Common myeloid progenitor, CD34-positive (primary cell): ENCODE measurements at regions not wholly inside any gene's neighbourhood (a gene's known extent, or its start where the extent isn't known, plus 50 kb on each side); places are given as distances from the start of the nearest gene placed in this dataset.
"Not testable (repeated sequence)": the region's sequence is repeated elsewhere in the genome, so short reads cannot be mapped to it uniquely, and the experiment has no call there.

Source experiments
- CTCF ChIA-PET: fragments of 350-600 bp; sonication (Branson Sonifier 250); formaldehyde crosslinking; loops from one replicate; lab custom pipeline; 2021; ENCODE audit warnings: antibody characterized with exemption; lab: Charles Lee
- POLR2A ChIA-PET: fragments of 350-600 bp; sonication (Branson Sonifier 250); formaldehyde crosslinking; loops from one replicate; lab custom pipeline; 2021; ENCODE audit warnings: antibody characterized with exemption; lab: Charles Lee
- DNase-seq, 3 donors: peaks; one replicate each; pipeline versions ENCODE4 v3.0.0 to v3.0.0-alpha.2; 2013
- H3K27ac ChIP-seq, 2 experiments: 1 replicate in 1 of 2; 2 replicates in 1 of 2; pipeline ENCODE4 v1.7.0; 2013; ENCODE audit warnings: inconsistent platforms in 2 of 2, low read length in 2 of 2, mild to moderate bottlenecking in 2 of 2, low read depth in 1 of 2, moderate library complexity in 1 of 2; ENCODE audit not compliant: severe bottlenecking in 2 of 2, insufficient read depth in 1 of 2, poor library complexity in 1 of 2
- H3K27me3 ChIP-seq, 5 experiments: replicated peaks in 2 of 5; 1 replicate in 3 of 5; 2 replicates in 2 of 5; pipeline versions ENCODE4 v1.6.1 to v1.7.0; 2013; ENCODE audit warnings: low read length in 4 of 5, mild to moderate bottlenecking in 2 of 5, moderate library complexity in 2 of 5, inconsistent platforms in 1 of 5; ENCODE audit not compliant: insufficient read depth in 5 of 5, control insufficient read depth in 4 of 5
- H3K36me3 ChIP-seq, 4 experiments: 1 replicate in 2 of 4; 2 replicates in 2 of 4; pipeline versions ENCODE4 v1.6.1 to v1.7.0; 2013; ENCODE audit warnings: low read length in 3 of 4, control low read depth in 1 of 4, mild to moderate bottlenecking in 1 of 4; ENCODE audit not compliant: control insufficient read depth in 4 of 4, insufficient read depth in 4 of 4
- H3K4me1 ChIP-seq, 4 experiments: 1 replicate in 3 of 4; 2 replicates in 1 of 4; pipeline versions ENCODE4 v1.6.1 to v1.7.1; 2013; ENCODE audit warnings: low read length in 3 of 4, mild to moderate bottlenecking in 3 of 4, control low read depth in 1 of 4, inconsistent platforms in 1 of 4, moderate library complexity in 1 of 4; ENCODE audit not compliant: control insufficient read depth in 4 of 4, insufficient read depth in 4 of 4; ENCODE audit errors: control extremely low read depth in 1 of 4
- H3K4me3 ChIP-seq, 7 experiments: 1 replicate in 4 of 7; 2 replicates in 3 of 7; pipeline versions ENCODE4 v1.5.1 to v1.7.0; 2013; ENCODE audit warnings: mild to moderate bottlenecking in 7 of 7, low read length in 6 of 7, moderate library complexity in 6 of 7, inconsistent platforms in 2 of 7, low read depth in 2 of 7, control low read depth in 1 of 7; ENCODE audit not compliant: insufficient read depth in 4 of 7, control insufficient read depth in 1 of 7; ENCODE audit errors: extremely low read depth in 1 of 7
- H3K9me3 ChIP-seq, 5 experiments: 1 replicate in 4 of 5; 2 replicates in 1 of 5; pipeline versions ENCODE4 v1.6.1 to v1.7.1; 2013; ENCODE audit warnings: low read length in 4 of 5, mild to moderate bottlenecking in 2 of 5, inconsistent platforms in 1 of 5, low read depth in 1 of 5, moderate library complexity in 1 of 5; ENCODE audit not compliant: control insufficient read depth in 4 of 5, insufficient read depth in 2 of 5; ENCODE audit errors: control extremely low read depth in 1 of 5
- WGBS: methylation state at CpG from one replicate; pipeline ENCODE4 v1.1.5; 2013; ENCODE audit not compliant: insufficient coverage; 5-methylcytosine and 5-hydroxymethylcytosine counted together

GRCh38 chr20:6693808-6694198, 73.7 kb upstream of the BMP2 start:
- CTCF ChIA-PET, H3K4me3 ChIP-seq, H3K27ac ChIP-seq, POLR2A ChIA-PET, H3K9me3 ChIP-seq, H3K36me3 ChIP-seq, H3K4me1 ChIP-seq, DNase-seq: not testable (repeated sequence)
- WGBS, result 100% methylated on average over 3 of the region's 3 CpGs
- H3K27me3 ChIP-seq, result peaks cover 0 to 47% (median 9%) of the 10 kb centered on the region in 5 experiments

- no peak for DNase-seq
- WGBS, result 95% methylated on average over 7 of the region's 7 CpGs
- Histone ChIP-seq H3K27me3 (peaks cover 0 to 44% (median 9%) of the 10 kb centered on the region in 5 experiments), H3K36me3 (no peaks in the 10 kb centered on the region), H3K4me1 (no peaks in the 10 kb centered on the region), H3K9me3 (no peaks in the 10 kb centered on the region), H3K27ac (no peak overlapping the region), H3K4me3 (no peak overlapping the region)
- POLR2A ChIA-PET, result no interaction called here
- CTCF ChIA-PET, result interaction anchor here (0.8 to 1.2 kb wide), 3 partner anchors 12 to 27 kb away, joined by 3 to 4 read pairs (median 3); no protein-coding TSS in a partner anchor
These were observed 74.2 kb upstream of the BMP2 start for GRCh38 chr20:6693178-6693807.

DNA sequence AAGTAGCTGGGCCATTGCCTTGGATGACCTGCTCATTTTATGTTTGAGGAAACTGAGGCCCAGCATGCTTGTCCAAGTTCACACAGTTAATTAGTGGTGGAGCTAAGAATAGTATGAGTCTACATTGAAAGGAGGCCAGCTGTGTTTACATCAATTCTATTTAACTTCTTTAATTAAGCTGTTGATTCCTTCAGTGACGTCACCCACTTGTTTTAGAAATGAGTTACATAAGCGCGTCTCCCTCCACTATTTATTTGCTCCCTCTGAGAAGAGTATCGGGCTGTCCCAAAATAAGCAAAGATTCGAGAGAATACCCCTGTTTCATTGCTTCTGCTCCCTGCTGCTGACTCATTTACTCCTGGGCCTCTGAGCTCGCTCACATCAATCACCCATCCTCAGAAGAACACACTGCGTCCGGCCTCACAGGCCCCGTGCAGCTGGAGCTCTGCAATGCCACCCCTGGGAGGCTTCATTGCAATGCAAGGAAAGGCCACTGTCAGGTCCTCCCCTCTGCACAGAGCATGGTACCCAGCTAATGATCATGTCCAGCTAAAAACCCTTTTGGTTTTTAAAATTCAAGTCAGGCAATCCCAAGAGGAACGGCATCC, 74.8 kb upstream of the BMP2 start:
- POLR2A ChIA-PET, result no interaction called here
- H3K9me3 ChIP-seq, result no peaks in the 10 kb centered on the region
- peaks cover 0 to 40% (median 9%) of the 10 kb centered on the region in 5 experiments for H3K27me3 ChIP-seq
- 87% methylated on average over 10 of the region's 10 CpGs for WGBS
- H3K27ac ChIP-seq, result no peak overlapping the region
- H3K36me3 ChIP-seq, result no peaks in the 10 kb centered on the region
- CTCF ChIA-PET, result interaction anchor here (0.8 to 1.2 kb wide), 4 partner anchors 12 to 26 kb away, joined by 3 to 4 read pairs (median 3); no protein-coding TSS in a partner anchor
- H3K4me1 ChIP-seq, result no peaks in the 10 kb centered on the region
- no peak overlapping the region for H3K4me3 ChIP-seq
- no peak for DNase-seq

DNA sequence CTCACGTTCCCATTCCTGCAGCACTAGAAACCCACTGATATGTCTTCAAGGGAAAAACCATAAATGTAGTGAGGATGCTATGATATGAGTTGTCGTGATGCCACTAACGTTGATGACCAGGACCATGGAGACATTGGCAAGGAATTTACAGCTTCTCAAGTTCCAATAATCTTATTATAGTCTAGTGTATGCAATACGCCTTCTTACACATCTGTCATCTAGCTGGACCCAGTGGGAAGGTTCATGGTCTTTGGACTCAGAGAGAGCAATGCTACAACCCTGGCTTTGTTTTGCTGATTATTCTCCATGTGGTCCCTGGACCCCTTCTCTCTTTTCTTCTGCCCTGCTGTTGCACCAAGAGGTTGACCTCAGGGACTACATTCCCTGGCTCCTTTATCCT, 76.0 kb upstream of the BMP2 start:
- H3K9me3 ChIP-seq, result no peaks in the 10 kb centered on the region
- no CpG with 5 or more reads among the region's 4 CpGs for WGBS
- ChIA-PET POLR2A (no interaction called here), CTCF (interaction anchor here (1.0 kb wide), 1 partner anchor 14 kb away, joined by 3 read pairs; no protein-coding TSS in a partner anchor)
- no peak for DNase-seq
- H3K27ac ChIP-seq, result no peak overlapping the region
- no peaks in the 10 kb centered on the region for H3K4me1 ChIP-seq
- H3K4me3 ChIP-seq, result no peak overlapping the region
- H3K36me3 ChIP-seq, result no peaks in the 10 kb centered on the region
- H3K27me3 ChIP-seq, result peaks cover 0 to 38% (median 6%) of the 10 kb centered on the region in 5 experiments

DNA sequence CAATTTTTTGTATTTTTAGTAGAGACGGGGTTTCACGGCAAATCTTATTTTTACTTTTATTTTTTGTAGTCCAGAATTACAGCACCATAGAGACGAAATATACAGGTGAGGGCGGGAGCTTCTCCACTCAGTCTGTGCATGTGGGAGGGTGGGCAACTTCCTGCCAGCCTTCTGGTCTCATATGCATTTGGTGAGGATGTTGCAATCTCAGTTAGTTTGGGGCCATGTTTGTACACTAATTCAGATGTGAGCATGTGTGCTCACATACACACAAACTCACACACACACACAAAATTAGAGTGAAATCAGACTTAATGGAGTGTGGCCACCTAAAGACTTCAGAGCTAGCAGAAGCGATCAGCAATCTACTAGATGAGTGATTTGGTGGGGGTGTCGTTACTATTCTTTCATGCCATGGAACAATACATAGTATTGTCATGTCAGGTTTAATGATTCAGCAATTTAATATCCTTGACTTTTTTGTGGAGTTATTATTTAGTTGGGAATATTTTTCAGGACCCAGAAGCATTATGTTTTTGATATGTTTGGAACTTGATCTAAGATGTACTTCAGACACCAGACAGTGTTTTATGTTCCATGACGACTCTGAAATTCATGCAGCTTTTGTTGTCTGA, 78.0 kb upstream of the BMP2 start:
- ChIA-PET CTCF (no interaction called here), POLR2A (no interaction called here)
- no peak for DNase-seq
- Histone ChIP-seq H3K36me3 (no peaks in the 10 kb centered on the region), H3K4me1 (no peaks in the 10 kb centered on the region), H3K27ac (no peak overlapping the region), H3K9me3 (no peaks in the 10 kb centered on the region), H3K27me3 (peaks cover 0 to 30% (median 6%) of the 10 kb centered on the region in 5 experiments), H3K4me3 (no peak overlapping the region)
- WGBS, result no CpG with 5 or more reads among the region's 7 CpGs

DNA sequence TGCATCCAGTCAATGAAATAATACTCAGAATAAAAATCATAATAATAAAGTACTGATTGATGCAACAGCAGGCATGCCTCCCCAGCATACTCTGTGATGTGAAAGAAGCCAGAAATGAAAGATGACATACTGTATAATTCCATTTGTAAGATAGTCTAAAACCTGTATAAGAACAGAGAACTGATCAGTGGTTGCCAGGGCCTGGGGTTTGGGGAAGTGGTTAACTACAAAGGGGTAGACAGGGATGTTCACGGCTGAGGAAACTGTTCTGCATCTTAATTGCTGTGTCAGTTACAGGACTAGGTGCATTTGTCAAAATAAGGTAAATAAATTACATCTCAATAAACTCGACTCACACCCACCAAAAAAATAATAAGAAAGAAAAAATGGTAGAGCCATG, 81.3 kb upstream of the BMP2 start:
- Histone ChIP-seq H3K36me3 (no peaks in the 10 kb centered on the region), H3K4me1 (no peaks in the 10 kb centered on the region), H3K4me3 (no peak overlapping the region), H3K27ac (no peak overlapping the region), H3K27me3 (peaks cover 0 to 21% (median 5%) of the 10 kb centered on the region in 5 experiments), H3K9me3 (no peaks in the 10 kb centered on the region)
- CTCF ChIA-PET, result no interaction called here
- peak in 2 of 3 donors; percentile 71 to 73 for DNase-seq
- POLR2A ChIA-PET, result no interaction called here
- WGBS, result no CpG with 5 or more reads among the region's 2 CpGs

- 73% methylated on average over 3 of the region's 4 CpGs for WGBS
- POLR2A ChIA-PET, result no interaction called here
These were observed 81.9 kb upstream of the BMP2 start for GRCh38 chr20:6685626-6686025.

More at GRCh38 chr20:6685626-6686025, 81.9 kb upstream of the BMP2 start:
- peaks cover 0 to 21% (median 5%) of the 10 kb centered on the region in 5 experiments for H3K27me3 ChIP-seq
- CTCF ChIA-PET, result no interaction called here
- no peak overlapping the region for H3K27ac ChIP-seq
- no peaks in the 10 kb centered on the region for H3K4me1 ChIP-seq
- DNase-seq, result no peak
- H3K36me3 ChIP-seq, result no peaks in the 10 kb centered on the region
- H3K9me3 ChIP-seq, result no peaks in the 10 kb centered on the region
- no peak overlapping the region for H3K4me3 ChIP-seq
